Heart left ventricle (tissue), 16 donors: ENCODE measurements at regions not wholly inside any gene's neighbourhood (a gene's known extent, or its start where the extent isn't known, plus 50 kb on each side); places are given as distances from the start of the nearest gene placed in this dataset.

Source experiments
- ATAC-seq, 4 donors: fragments of 200-7000 bp; cut with Tn5 transposase; one replicate each; pipeline ENCODE4 v1.9.1; 2020 to 2022; ENCODE audit warnings: moderate library complexity in 4 of 4, mild to moderate bottlenecking in 3 of 4, moderate number of reproducible peaks in 1 of 4
- DNase-seq, 5 donors: peaks; one replicate each; pipeline ENCODE4 v3.0.0-alpha.2; 2020
- H3K27ac ChIP-seq, 12 donors: fragments of 200-600 bp; sonication (generic) in 4 of 12; one replicate each; pipeline versions ENCODE4 v1.5.0 to v1.8.0; 2016 to 2022; ENCODE audit warnings: mild to moderate bottlenecking in 2 of 12
- H3K27me3 ChIP-seq, 9 donors: fragments of 200-600 bp; sonication (generic) in 2 of 9; one replicate each; pipeline versions ENCODE4 v1.5.1 to v1.8.0; 2016 to 2022; ENCODE audit warnings: mild to moderate bottlenecking in 3 of 9
- H3K36me3 ChIP-seq, 9 donors: fragments of 200-600 bp; sonication (generic) in 2 of 9; one replicate each; pipeline versions ENCODE4 v1.5.0 to v1.8.0; 2018 to 2022; ENCODE audit warnings: mild to moderate bottlenecking in 2 of 9
- H3K4me1 ChIP-seq, 12 donors: fragments of 200-600 bp; sonication (generic) in 4 of 12; one replicate each; pipeline versions ENCODE4 v1.5.0 to v1.8.0; 2016 to 2022; ENCODE audit warnings: mild to moderate bottlenecking in 3 of 12
- H3K4me3 ChIP-seq, 12 donors: fragments of 200-600 bp; sonication (generic) in 4 of 12; one replicate each; pipeline versions ENCODE4 v1.5.0 to v1.8.0; 2017 to 2022; ENCODE audit warnings: mild to moderate bottlenecking in 9 of 12, moderate library complexity in 4 of 12
- H3K9me3 ChIP-seq, 12 donors: fragments of 200-600 bp; sonication (generic) in 4 of 12; one replicate each; pipeline versions ENCODE4 v1.5.0 to v1.8.0; 2016 to 2022; ENCODE audit warnings: mild to moderate bottlenecking in 1 of 12
- POLR2A ChIP-seq, 2 donors: fragments of 450-650 bp; IDR thresholded peaks; one replicate each; pipeline ENCODE4 v1.6.1; 2017; ENCODE audit warnings: antibody characterized with exemption in 2 of 2, mild to moderate bottlenecking in 2 of 2, moderate library complexity in 2 of 2
- WGBS, 4 donors: extraction: QIAGEN DNeasy Blood & Tissue Kit in 2 of 4; methylation state at CpG; one replicate each; pipeline versions ENCODE4 v1.1.5 to v1.1.7; 2013 to 2018; 5-methylcytosine and 5-hydroxymethylcytosine counted together
- intact Hi-C, 10 donors: fragments of 100-400 bp; cut with DNase I; formaldehyde crosslinking; loops; one replicate each; pipeline versions ENCODE4 v1.11.1 to v1.14.2; 2022
- TF ChIP-seq, protein P1 (sequence below), 12 donors: fragments of 200-600 bp; sonication (generic) in 4 of 12; IDR thresholded peaks; one replicate each; pipeline versions ENCODE4 v1.5.0 to v1.8.0; 2018 to 2022; ENCODE audit warnings: antibody characterized with exemption in 12 of 12, mild to moderate bottlenecking in 5 of 12
- donor health status: ischemic (EF 13 %, LVEDD 7.1; RV severe dilation, severe dysfunction).
- donor health status: healthy with polysubstance abuse.
- donor health status: DM: no; HTN: yes; CAD: no.
- donor health status: DM: no; HTN: no; CAD: no.
- donor health status: ischemic (EF 25% LVEDD 6.9; RV normal size, moderate dysfunction).
- donor health status: ischemic (EF 25% LVEDD 5.7; RV mildly dilated, moderate dysfunction).
- donor health status: healthy.
- donor health status: DM: yes; HTN: yes; CAD: no.
- donor health status: ischemic (EF 35%, LVEDD 5.7; RV mildly dilated, moderate dysfunction).
- donor health status: nonischemic (EF 11% LVEDD 7.7; RV severe dilation, severe dysfunction).
- donor health status: DM: yes; HTN: yes; CAD: no.
- donor health status: PGD.
- donor health status: ischemic (EF 29% LVEDD 5.4; RV normal size, mild dysfunction).
- donor health status: nonischemic (EF 23%, LVEDD 6.1; RV moderate dilation, normal function).

DNA sequence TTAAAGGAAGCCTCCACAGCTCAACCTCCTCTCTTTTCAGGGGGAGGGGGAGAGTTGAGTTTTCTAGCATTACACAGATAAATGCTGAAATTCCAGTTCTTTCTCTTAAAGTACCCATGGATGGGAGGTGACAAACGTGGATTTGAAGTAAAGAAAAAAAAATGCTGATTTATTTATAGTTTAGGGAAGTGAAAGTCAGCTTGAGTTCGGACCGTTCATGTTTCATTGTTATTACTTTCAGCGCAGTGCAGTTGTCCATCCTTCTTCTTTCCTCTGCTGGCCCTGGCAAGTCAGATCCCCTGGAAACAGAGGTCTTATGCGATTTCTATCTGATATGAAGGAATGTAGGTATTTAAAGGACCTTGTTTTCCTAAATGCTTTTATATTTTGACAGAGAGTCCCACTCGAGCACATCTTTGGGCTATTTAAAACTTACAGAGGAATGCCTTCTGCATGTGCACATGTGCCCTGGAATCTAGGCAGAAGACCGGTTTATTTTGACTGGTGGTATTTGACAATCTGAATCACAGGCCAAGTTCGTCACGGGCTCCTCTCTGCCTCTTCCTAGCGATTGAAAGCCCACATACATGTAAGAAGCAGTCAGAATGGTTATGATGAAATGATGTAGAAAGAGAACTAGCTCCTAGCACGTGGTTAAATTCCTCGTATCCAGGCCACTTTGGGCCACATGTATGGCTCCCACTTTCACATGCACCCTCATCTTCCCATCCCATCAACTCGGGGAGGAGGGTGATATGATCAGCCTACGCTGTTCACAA, 385.2 kb upstream of the KLF4 start:
- Histone ChIP-seq H3K4me3 (no peak overlapping the region), H3K27ac (peak overlapping the region in 1 of 12 donors; percentile 38), H3K4me1 (peaks cover 0 to 22% (median 0%) of the 10 kb centered on the region in 12 donors), H3K9me3 (no peaks in the 10 kb centered on the region), H3K36me3 (no peaks in the 10 kb centered on the region), H3K27me3 (no peaks in the 10 kb centered on the region)
- intact Hi-C loops = no loop called here
- ATAC-seq = peak in 1 of 4 donors; percentile 55
- DNase-seq = no peak
- TF ChIP-seq, protein P1, sequence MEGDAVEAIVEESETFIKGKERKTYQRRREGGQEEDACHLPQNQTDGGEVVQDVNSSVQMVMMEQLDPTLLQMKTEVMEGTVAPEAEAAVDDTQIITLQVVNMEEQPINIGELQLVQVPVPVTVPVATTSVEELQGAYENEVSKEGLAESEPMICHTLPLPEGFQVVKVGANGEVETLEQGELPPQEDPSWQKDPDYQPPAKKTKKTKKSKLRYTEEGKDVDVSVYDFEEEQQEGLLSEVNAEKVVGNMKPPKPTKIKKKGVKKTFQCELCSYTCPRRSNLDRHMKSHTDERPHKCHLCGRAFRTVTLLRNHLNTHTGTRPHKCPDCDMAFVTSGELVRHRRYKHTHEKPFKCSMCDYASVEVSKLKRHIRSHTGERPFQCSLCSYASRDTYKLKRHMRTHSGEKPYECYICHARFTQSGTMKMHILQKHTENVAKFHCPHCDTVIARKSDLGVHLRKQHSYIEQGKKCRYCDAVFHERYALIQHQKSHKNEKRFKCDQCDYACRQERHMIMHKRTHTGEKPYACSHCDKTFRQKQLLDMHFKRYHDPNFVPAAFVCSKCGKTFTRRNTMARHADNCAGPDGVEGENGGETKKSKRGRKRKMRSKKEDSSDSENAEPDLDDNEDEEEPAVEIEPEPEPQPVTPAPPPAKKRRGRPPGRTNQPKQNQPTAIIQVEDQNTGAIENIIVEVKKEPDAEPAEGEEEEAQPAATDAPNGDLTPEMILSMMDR (IDR thresholded peaks at IDR 0.05) = no peak
- TF ChIP-seq POLR2A (IDR thresholded peaks at IDR 0.05) = no peak
- 69 to 75% (median 69%) methylated on average over 14 of the region's 14 CpGs for WGBS, 4 donors

DNA sequence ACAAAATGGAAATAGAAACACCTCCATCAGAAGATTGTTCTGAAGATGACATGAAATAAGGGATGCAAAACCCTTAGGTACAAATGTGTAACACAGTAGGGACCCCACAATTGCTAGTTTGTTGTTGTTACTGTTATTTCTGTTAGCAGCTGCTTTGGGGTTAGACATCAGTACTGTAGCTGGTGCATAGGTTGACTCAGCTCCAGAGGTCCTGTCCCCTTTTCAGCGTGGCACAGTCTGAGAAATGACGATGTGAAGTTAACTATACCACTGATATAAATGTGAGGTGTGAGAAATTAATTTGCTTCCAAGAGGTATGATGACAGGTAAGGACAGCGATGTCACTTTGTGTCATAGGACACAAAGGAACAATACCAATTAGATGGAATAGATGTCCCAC, 384.6 kb upstream of the KLF4 start:
- WGBS, 4 donors = 74 to 90% (median 81%) methylated on average over 3 of the region's 3 CpGs

DNA sequence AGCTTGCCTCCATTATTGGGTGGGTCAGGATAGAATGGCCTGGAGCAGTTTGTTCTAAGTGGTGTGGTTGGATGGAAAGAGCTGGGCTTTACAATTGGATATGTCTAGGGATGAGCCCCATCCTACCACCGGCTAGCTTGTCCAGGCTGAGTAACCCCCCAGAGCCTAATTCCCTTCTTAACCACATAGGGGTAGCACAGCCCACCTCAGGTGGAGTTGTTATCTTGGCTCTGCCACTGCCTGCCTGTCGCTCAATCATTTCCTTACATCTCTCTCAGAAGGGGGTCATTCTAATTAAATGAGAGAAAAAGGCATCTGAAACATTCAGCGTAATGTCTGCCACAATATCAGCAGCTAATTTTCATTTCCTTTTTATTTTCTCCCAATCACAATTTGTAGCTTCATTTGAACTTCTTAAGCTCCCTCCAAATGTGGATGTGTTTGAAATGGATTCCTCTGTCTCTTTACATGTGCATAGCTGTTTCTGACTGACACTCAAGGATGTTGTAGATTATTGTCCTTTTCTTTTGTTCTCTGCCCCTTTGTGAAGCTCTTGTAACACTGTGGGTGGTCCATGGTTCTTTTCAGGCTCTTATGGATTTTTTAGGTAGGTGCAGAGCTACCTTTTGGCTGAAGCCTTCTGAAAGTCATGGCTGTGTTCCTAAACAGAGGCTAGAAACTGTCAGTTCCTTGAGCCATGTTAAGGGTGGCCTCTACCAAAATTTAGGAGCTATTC, 383.1 kb upstream of the KLF4 start:
- Histone ChIP-seq H3K27ac (no peak overlapping the region), H3K4me3 (no peak overlapping the region), H3K27me3 (no peaks in the 10 kb centered on the region), H3K9me3 (no peaks in the 10 kb centered on the region), H3K36me3 (no peaks in the 10 kb centered on the region), H3K4me1 (peaks cover 0 to 36% (median 0%) of the 10 kb centered on the region in 12 donors)
- ATAC-seq (no peak), DNase-seq (no peak)
- TF ChIP-seq, protein P1 (IDR thresholded peaks at IDR 0.05) = no peak
- TF ChIP-seq POLR2A (IDR thresholded peaks at IDR 0.05) = no peak
- intact Hi-C loops = no loop called here
- 71 to 92% (median 86%) methylated on average over 3 of the region's 3 CpGs for WGBS, 4 donors

More for the DNA sequence above, 384.6 kb upstream of the KLF4 start:
- Histone ChIP-seq H3K27me3 (no peaks in the 10 kb centered on the region), H3K27ac (no peak overlapping the region), H3K4me1 (peaks cover 0 to 22% (median 0%) of the 10 kb centered on the region in 12 donors), H3K36me3 (no peaks in the 10 kb centered on the region), H3K9me3 (no peaks in the 10 kb centered on the region), H3K4me3 (no peak overlapping the region)
- ATAC-seq (no peak), DNase-seq (no peak)
- intact Hi-C loops = no loop called here
- TF ChIP-seq, protein P1 (IDR thresholded peaks at IDR 0.05) = no peak
- no peak for TF ChIP-seq POLR2A (IDR thresholded peaks at IDR 0.05)

DNA sequence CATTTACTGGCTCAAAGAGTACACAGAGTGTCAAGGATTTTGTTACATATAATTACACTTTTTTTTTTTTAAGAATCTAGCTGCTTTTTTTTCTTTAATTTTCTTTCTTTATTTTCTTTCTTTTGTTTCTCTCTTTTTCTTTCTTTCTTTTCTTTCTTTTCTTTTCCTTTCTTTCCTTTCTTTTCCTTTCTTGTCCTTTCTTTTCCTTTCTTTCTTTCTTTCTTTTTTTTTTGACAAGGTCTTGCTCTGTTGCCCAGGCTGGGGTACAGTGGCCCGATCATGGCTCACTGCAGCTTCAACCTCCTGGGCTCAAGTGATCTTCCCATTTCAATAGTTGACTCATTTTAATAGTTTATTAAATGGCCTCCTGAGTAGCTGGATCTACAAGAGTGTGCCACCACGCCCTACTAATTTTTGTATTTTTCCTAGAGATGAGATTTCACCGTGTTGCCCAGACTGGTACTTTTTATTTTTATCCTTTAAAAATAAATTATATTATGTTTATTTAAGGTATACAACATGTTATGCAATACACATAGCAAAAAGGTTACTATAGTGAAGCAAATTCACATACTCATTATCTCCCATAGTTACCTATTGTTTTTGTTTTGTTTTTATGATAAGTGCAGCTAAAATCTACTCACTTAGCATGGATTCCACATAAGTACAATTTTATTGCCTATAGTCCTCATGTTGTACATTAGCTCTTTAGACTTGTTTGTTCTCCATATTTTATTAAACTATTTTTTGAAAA, 381.5 kb upstream of the KLF4 start:
- H3K27me3 ChIP-seq = no peaks in the 10 kb centered on the region
- TF ChIP-seq, protein P1 (IDR thresholded peaks at IDR 0.05) = no peak
- TF ChIP-seq POLR2A (IDR thresholded peaks at IDR 0.05) = no peak
- H3K36me3 ChIP-seq = no peaks in the 10 kb centered on the region
- H3K9me3 ChIP-seq = no peaks in the 10 kb centered on the region
- H3K4me1 ChIP-seq = peaks cover 0 to 42% (median 0%) of the 10 kb centered on the region in 12 donors
- intact Hi-C loops = no loop called here
- H3K4me3 ChIP-seq = no peak overlapping the region
- no peak overlapping the region for H3K27ac ChIP-seq
- DNase-seq = no peak
- no peak for ATAC-seq
- WGBS, 4 donors = 93 to 97% (median 94%) methylated on average over 3 of the region's 3 CpGs
